DMS53 treated with DMSO at 0.1 percent for 48 hours (cell line): ENCODE measurements at regions not wholly inside any gene's neighbourhood (a gene's known extent, or its start where the extent isn't known, plus 50 kb on each side); places are given as distances from the start of the nearest gene placed in this dataset.
"Not testable (repeated sequence)": the region's sequence is repeated elsewhere in the genome, so short reads cannot be mapped to it uniquely, and the experiment has no call there.

Experiments used
- DNase-seq: peaks from one replicate; lab custom pipeline; 2025; ENCODE audit not compliant: unreplicated experiment; lab: John Stamatoyannopoulos, UW

- DNase-seq: peak; percentile 72
These were observed 905.2 kb downstream of the TRAM1L1 start for GRCh38 chr4:116180157-116180601.

GRCh38 chr4:116151371-116151770 lies 934.0 kb downstream of the TRAM1L1 start:
- not testable (repeated sequence) for DNase-seq

GRCh38 chr4:116150152-116150551 lies 935.2 kb downstream of the TRAM1L1 start:
- DNase-seq: no peak

GRCh38 chr4:116143198-116143597 lies 942.2 kb downstream of the TRAM1L1 start:
- no peak for DNase-seq

- no peak for DNase-seq
These were observed 952.4 kb downstream of the TRAM1L1 start for GRCh38 chr4:116132946-116133345.

- DNase-seq: no peak
These were observed 958.6 kb downstream of the TRAM1L1 start for GRCh38 chr4:116126794-116127193.

- peak; percentile 64 for DNase-seq
These were observed 963.3 kb downstream of the TRAM1L1 start for GRCh38 chr4:116122124-116122523.

- no peak for DNase-seq
These were observed 967.2 kb downstream of the TRAM1L1 start for GRCh38 chr4:116118221-116118620.

GRCh38 chr4:116112861-116113260 lies 972.5 kb downstream of the TRAM1L1 start:
- DNase-seq: not testable (repeated sequence)

GRCh38 chr4:116110713-116111112 lies 974.7 kb downstream of the TRAM1L1 start:
- DNase-seq: no peak

GRCh38 chr4:116108606-116109005 lies 976.8 kb downstream of the TRAM1L1 start:
- DNase-seq: no peak

GRCh38 chr4:116101321-116101720 lies 984.1 kb downstream of the TRAM1L1 start:
- no peak for DNase-seq

- no peak for DNase-seq
These were observed 985.8 kb downstream of the TRAM1L1 start for GRCh38 chr4:116099596-116099995.

GRCh38 chr4:116097353-116097752 lies 983.9 kb upstream of the NDST4 start:
- DNase-seq: not testable (repeated sequence)

GRCh38 chr4:116092961-116093360 lies 979.5 kb upstream of the NDST4 start:
- DNase-seq: no peak

- no peak for DNase-seq
These were observed 975.4 kb upstream of the NDST4 start for GRCh38 chr4:116088771-116089170.

GRCh38 chr4:116082808-116083366 lies 969.5 kb upstream of the NDST4 start:
- no peak for DNase-seq

- DNase-seq: peak; percentile 80
These were observed 959.6 kb upstream of the NDST4 start for GRCh38 chr4:116073051-116073450.

- DNase-seq: no peak
These were observed 956.9 kb upstream of the NDST4 start for GRCh38 chr4:116070283-116070682.

- no peak for DNase-seq
These were observed 953.4 kb upstream of the NDST4 start for GRCh38 chr4:116066711-116067245.

GRCh38 chr4:116064331-116064730 lies 950.9 kb upstream of the NDST4 start:
- no peak for DNase-seq

GRCh38 chr4:116059361-116059760 lies 945.9 kb upstream of the NDST4 start:
- no peak for DNase-seq

- no peak for DNase-seq
These were observed 944.7 kb upstream of the NDST4 start for GRCh38 chr4:116058129-116058528.
